ENCODE measurements at regions not wholly inside any gene's neighbourhood (a gene's known extent, or its start where the extent isn't known, plus 50 kb on each side); places are given as distances from the start of the nearest gene placed in this dataset.

DNA sequence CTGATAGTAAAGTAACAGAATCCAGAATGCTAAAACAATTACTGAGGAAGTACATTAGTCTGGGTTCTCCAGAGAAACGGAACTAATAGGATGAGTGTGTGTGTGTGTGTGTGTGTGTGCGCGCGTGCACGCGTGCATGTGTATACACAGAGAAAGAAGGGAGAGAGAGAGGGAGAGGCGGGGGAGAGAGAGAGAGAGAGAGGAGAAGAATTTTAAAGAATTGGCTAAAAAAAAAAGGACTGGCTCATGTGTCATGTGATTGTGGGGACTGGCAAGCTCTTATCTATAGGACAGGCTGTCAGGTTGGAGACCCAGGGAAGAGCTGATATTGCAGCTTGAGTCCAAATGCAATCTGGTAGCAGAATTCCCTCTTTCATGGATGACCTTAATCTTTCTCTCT, 976.2 kb upstream of the CDH2 start:
- TF ChIP-seq, protein P1, sequence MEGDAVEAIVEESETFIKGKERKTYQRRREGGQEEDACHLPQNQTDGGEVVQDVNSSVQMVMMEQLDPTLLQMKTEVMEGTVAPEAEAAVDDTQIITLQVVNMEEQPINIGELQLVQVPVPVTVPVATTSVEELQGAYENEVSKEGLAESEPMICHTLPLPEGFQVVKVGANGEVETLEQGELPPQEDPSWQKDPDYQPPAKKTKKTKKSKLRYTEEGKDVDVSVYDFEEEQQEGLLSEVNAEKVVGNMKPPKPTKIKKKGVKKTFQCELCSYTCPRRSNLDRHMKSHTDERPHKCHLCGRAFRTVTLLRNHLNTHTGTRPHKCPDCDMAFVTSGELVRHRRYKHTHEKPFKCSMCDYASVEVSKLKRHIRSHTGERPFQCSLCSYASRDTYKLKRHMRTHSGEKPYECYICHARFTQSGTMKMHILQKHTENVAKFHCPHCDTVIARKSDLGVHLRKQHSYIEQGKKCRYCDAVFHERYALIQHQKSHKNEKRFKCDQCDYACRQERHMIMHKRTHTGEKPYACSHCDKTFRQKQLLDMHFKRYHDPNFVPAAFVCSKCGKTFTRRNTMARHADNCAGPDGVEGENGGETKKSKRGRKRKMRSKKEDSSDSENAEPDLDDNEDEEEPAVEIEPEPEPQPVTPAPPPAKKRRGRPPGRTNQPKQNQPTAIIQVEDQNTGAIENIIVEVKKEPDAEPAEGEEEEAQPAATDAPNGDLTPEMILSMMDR (IDR thresholded peaks at IDR 0.05) = no peak
- no peak for TF ChIP-seq POLR2A (IDR thresholded peaks at IDR 0.05)

All from uterus (tissue), 2 donors.